T-helper 2 cell (primary cell): ENCODE measurements at regions not wholly inside any gene's neighbourhood (a gene's known extent, or its start where the extent isn't known, plus 50 kb on each side); places are given as distances from the start of the nearest gene placed in this dataset.
"Not testable (repeated sequence)": the region's sequence is repeated elsewhere in the genome, so short reads cannot be mapped to it uniquely, and the experiment has no call there.

Experiments
- DNase-seq, 5 experiments: peaks; one replicate each; pipeline versions ENCODE4 v3.0.0 to v3.0.0-alpha.2; 2012 to 2022

GRCh38 chr10:111600772-111601171, 523.9 kb downstream of the ADRA2A start:
- DNase-seq, result no peak

- DNase-seq, result no peak
Observed at GRCh38 chr10:111612273-111612672, 535.4 kb downstream of the ADRA2A start.

- no peak for DNase-seq
Observed at GRCh38 chr10:111634191-111634590, 549.4 kb downstream of the GPAM start.

- DNase-seq, result no peak
Observed at GRCh38 chr10:111646021-111646420, 537.5 kb downstream of the GPAM start.

- DNase-seq, result no peak
Observed at GRCh38 chr10:111648046-111648445, 535.5 kb downstream of the GPAM start.

- DNase-seq, result not testable (repeated sequence)
Observed at GRCh38 chr10:111649080-111649479, 534.5 kb downstream of the GPAM start.

- DNase-seq, result no peak
Observed at GRCh38 chr10:111650088-111650487, 533.5 kb downstream of the GPAM start.

GRCh38 chr10:111656066-111656465, 527.5 kb downstream of the GPAM start:
- no peak for DNase-seq

GRCh38 chr10:111677759-111678158, 505.8 kb downstream of the GPAM start:
- no peak for DNase-seq

GRCh38 chr10:111686796-111687195, 496.8 kb downstream of the GPAM start:
- no peak for DNase-seq

GRCh38 chr10:111698711-111699110, 484.9 kb downstream of the GPAM start:
- DNase-seq, result no peak

- DNase-seq, result no peak
Observed at GRCh38 chr10:111703986-111704385, 479.6 kb downstream of the GPAM start.

- DNase-seq, result no peak
Observed at GRCh38 chr10:111705021-111705420, 478.5 kb downstream of the GPAM start.

GRCh38 chr10:111706331-111706730, 477.2 kb downstream of the GPAM start:
- no peak for DNase-seq

- no peak for DNase-seq
Observed at GRCh38 chr10:111707076-111707475, 476.5 kb downstream of the GPAM start.

- no peak for DNase-seq
Observed at GRCh38 chr10:111709603-111710002, 474.0 kb downstream of the GPAM start.

- no peak for DNase-seq
Observed at GRCh38 chr10:111716032-111716431, 467.5 kb downstream of the GPAM start.

- DNase-seq, result no peak
Observed at GRCh38 chr10:111724121-111724520, 459.4 kb downstream of the GPAM start.

- no peak for DNase-seq
Observed at GRCh38 chr10:111725050-111725449, 458.5 kb downstream of the GPAM start.

- no peak for DNase-seq
Observed at GRCh38 chr10:111732166-111732785, 451.3 kb downstream of the GPAM start.

GRCh38 chr10:111739125-111739873, 444.3 kb downstream of the GPAM start:
- no peak for DNase-seq

- no peak for DNase-seq
Observed at GRCh38 chr10:111739874-111740139, 443.8 kb downstream of the GPAM start.

- no peak for DNase-seq
Observed at GRCh38 chr10:111745982-111746381, 437.6 kb downstream of the GPAM start.

GRCh38 chr10:111747751-111748150, 435.8 kb downstream of the GPAM start:
- no peak for DNase-seq

GRCh38 chr10:111748184-111748583, 435.4 kb downstream of the GPAM start:
- DNase-seq, result no peak
